Type B pancreatic cell (in vitro differentiated cells): ENCODE measurements at regions not wholly inside any gene's neighbourhood (a gene's known extent, or its start where the extent isn't known, plus 50 kb on each side); places are given as distances from the start of the nearest gene placed in this dataset.

Experiments used
- DNase-seq: peaks from one replicate; pipeline ENCODE4 v3.0.0; 2021; ENCODE audit warnings: mixed read lengths; ENCODE audit not compliant: unreplicated experiment; ENCODE audit errors: extremely low spot score
- H3K27ac Mint-ChIP-seq: 2 replicates; pipeline ENCODE4 v1.8.0; 2021; ENCODE audit warnings: mild to moderate bottlenecking, mixed read lengths
- H3K27me3 Mint-ChIP-seq: 2 replicates; pipeline ENCODE4 v1.8.0; 2021; ENCODE audit warnings: mixed read lengths
- H3K36me3 Mint-ChIP-seq: 2 replicates; pipeline ENCODE4 v1.8.0; 2021; ENCODE audit warnings: mixed read lengths
- H3K4me1 Mint-ChIP-seq: one replicate; pipeline ENCODE4 v1.8.0; 2021; ENCODE audit warnings: mixed read lengths; ENCODE audit not compliant: unreplicated experiment
- H3K4me3 Mint-ChIP-seq: 2 replicates; pipeline ENCODE4 v1.8.0; 2021; ENCODE audit warnings: mild to moderate bottlenecking, mixed read lengths
- H3K9me3 Mint-ChIP-seq: 2 replicates; pipeline ENCODE4 v1.8.0; 2021; ENCODE audit warnings: mixed read lengths
- TF ChIP-seq, protein P1 (sequence below): fragments of 200-600 bp; sonication (generic); conservative IDR thresholded peaks from 2 replicates; pipeline ENCODE4 v1.5.0; 2021; ENCODE audit warnings: antibody characterized with exemption, mild to moderate bottlenecking

DNA sequence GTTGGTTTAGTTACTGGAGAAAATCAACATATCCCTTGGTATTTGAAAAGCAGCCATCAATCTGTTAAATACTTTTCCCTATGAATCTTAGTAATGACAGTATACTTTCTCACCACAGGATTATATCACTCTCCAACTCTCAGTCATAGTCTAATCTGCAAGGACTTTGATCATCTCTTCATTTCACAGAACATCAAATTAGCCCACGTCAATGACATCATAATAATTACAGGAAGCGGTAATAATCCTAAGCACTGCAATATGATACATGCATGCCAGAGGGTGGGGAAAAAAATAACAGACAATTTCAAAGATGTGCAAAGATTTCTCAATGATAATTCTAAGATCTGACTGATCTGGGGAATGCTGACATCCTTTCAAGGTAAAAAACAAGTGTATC is 404.1 kb downstream of the GPM6A start:
- Mint-ChIP-seq H3K27ac (no peak overlapping the region), H3K9me3 (peaks cover 6% of the 10 kb centered on the region), H3K27me3 (no peaks in the 10 kb centered on the region), H3K4me3 (no peak overlapping the region), H3K36me3 (no peaks in the 10 kb centered on the region), H3K4me1 (no peaks in the 10 kb centered on the region)
- TF ChIP-seq, protein P1, sequence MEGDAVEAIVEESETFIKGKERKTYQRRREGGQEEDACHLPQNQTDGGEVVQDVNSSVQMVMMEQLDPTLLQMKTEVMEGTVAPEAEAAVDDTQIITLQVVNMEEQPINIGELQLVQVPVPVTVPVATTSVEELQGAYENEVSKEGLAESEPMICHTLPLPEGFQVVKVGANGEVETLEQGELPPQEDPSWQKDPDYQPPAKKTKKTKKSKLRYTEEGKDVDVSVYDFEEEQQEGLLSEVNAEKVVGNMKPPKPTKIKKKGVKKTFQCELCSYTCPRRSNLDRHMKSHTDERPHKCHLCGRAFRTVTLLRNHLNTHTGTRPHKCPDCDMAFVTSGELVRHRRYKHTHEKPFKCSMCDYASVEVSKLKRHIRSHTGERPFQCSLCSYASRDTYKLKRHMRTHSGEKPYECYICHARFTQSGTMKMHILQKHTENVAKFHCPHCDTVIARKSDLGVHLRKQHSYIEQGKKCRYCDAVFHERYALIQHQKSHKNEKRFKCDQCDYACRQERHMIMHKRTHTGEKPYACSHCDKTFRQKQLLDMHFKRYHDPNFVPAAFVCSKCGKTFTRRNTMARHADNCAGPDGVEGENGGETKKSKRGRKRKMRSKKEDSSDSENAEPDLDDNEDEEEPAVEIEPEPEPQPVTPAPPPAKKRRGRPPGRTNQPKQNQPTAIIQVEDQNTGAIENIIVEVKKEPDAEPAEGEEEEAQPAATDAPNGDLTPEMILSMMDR, result no peak
- no peak for DNase-seq

DNA sequence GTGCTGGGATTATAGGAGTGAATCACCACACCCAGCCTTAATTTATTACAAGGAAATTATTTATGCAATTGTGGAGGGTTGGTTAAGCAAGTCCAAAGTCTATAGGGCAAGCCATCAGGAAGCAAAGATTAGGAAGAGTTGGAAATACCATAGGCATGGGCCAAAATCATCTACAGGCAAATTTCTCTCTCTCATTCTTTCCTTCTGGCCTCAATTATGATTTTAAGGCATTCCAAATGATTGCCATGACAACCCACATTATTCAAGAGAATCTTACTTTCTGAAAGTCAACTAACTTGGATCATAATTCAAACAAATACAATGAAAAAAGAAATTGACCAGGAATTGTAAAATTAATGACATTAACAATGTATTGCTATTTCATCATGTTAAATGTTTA is 400.8 kb downstream of the GPM6A start:
- no peak for DNase-seq
- Mint-ChIP-seq H3K4me3 (no peak overlapping the region), H3K4me1 (no peaks in the 10 kb centered on the region)

DNA sequence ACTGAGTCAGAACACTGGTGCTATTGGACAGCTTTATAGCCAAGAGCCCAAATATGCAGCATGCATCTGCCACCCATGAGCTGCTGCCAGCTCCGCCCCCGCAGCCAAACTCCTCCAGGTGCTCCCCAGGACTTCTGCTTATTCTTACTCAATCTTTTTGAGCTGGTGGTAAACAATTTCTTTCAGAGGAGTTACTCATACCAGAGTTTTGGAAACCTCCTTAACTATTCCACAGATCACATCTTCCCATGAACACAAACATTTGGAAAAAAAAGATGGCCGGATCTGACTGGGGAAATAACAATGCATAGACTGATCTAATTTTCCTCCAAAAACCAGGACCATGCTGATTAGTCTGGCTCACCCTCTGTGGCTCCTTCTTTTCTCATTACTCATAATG is 399.9 kb downstream of the GPM6A start:
- Mint-ChIP-seq H3K27ac (no peak overlapping the region), H3K4me3 (no peak overlapping the region), H3K4me1 (no peaks in the 10 kb centered on the region), H3K9me3 (peaks cover 6% of the 10 kb centered on the region), H3K36me3 (no peaks in the 10 kb centered on the region), H3K27me3 (no peaks in the 10 kb centered on the region)
- DNase-seq, result no peak
- TF ChIP-seq, protein P1, result no peak

More for the DNA sequence above, 400.8 kb downstream of the GPM6A start:
- Mint-ChIP-seq H3K27me3 (no peaks in the 10 kb centered on the region), H3K9me3 (peaks cover 6% of the 10 kb centered on the region), H3K27ac (no peak overlapping the region), H3K36me3 (no peaks in the 10 kb centered on the region)
- TF ChIP-seq, protein P1, result no peak

DNA sequence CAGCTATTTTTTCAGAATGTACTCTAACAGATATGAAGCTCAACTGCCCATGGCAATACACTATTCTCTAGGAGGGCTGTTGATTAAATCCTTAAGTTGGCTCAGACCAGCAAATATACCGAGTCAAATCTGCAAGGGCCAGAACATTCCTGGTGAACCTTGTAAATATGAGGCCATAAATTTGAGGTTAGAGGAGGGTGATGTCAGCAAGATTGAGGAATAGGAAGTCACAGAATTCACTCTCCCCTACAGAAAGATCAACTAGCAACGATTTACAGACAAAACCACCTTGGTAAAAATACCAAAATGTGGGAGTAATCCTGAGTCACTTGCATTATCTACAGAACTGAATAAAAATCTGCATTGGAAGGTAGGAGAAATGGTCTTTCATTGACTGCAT is 399.3 kb downstream of the GPM6A start:
- Mint-ChIP-seq H3K27ac (no peak overlapping the region), H3K9me3 (peaks cover 6% of the 10 kb centered on the region), H3K36me3 (no peaks in the 10 kb centered on the region), H3K4me3 (no peak overlapping the region), H3K4me1 (no peaks in the 10 kb centered on the region), H3K27me3 (no peaks in the 10 kb centered on the region)
- DNase-seq, result no peak
- TF ChIP-seq, protein P1, result no peak

DNA sequence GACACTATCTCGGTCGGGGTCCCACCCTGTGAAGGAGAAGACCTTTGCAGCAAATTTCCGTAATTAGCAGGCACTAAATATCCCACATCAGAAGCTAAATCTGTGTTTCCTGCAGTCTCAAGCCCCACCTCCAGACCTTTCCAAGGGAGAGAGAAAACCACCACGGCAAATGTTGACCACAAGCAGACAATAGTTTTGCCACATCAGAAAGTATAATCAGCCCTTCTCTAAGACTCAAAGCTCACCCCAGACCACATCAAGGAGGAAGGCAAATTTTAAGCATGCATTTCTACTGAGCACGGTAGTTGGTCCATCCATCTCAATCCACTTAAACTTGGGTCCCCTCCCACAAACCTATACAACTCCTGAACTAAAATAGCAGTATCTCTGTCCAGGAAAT is 398.5 kb downstream of the GPM6A start:
- Mint-ChIP-seq H3K9me3 (peaks cover 6% of the 10 kb centered on the region), H3K4me1 (peaks cover 2% of the 10 kb centered on the region), H3K27me3 (no peaks in the 10 kb centered on the region), H3K36me3 (no peaks in the 10 kb centered on the region), H3K4me3 (no peak overlapping the region), H3K27ac (no peak overlapping the region)
- no peak for DNase-seq
- TF ChIP-seq, protein P1, result no peak

DNA sequence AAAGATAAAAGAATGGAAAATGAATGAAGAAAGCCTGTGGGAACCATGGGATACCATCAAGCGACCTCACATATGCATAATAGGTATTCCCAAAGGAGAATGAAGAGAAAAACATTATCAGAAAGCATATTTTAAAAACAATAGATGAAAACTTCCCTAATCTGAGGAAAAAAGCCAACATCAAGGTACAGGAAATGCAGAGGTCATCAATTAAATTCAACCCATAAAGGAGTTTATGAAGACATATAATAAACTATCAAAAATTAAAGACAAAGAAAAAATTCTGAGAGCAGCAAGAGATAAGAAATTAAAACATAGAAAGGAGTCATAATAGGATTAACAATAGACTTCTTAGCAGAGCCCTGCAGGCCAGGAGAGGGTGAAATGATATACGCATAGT is 397.5 kb downstream of the GPM6A start:
- Mint-ChIP-seq H3K27ac (no peak overlapping the region), H3K4me1 (peaks cover 7% of the 10 kb centered on the region), H3K36me3 (no peaks in the 10 kb centered on the region), H3K27me3 (no peaks in the 10 kb centered on the region), H3K4me3 (no peak overlapping the region), H3K9me3 (peaks cover 6% of the 10 kb centered on the region)
- TF ChIP-seq, protein P1, result no peak
- no peak for DNase-seq
